Activated CD8-positive, alpha-beta memory T cell treated with anti-CD3 and anti-CD28 coated beads, Interleukin-2, amount 50 U/mL, for 48 hours (primary cell): ENCODE measurements at regions not wholly inside any gene's neighbourhood (a gene's known extent, or its start where the extent isn't known, plus 50 kb on each side); places are given as distances from the start of the nearest gene placed in this dataset.

Source experiments
- DNase-seq: peaks from one replicate; pipeline ENCODE4 v3.0.0-alpha.2; 2020

DNA sequence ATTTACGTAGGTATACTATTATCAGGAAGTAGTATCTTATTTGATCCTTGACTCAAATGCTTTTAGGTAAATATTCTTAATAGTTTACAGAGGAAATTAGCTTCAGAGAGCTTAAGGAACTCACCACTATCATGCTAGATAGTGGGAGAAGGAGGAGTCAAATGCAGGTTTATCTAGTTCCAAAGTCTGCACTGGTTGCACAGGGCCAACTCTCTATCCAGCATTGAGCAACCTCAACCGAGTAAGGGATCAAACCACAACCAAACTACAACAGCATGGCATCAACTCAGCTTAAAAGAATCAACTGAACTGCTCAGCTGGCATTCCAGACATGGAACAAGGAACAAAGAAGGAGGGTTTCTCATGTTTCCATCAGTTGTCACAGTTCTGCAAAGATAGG, 306.0 kb downstream of the MAF start:
- DNase-seq: no peak

DNA sequence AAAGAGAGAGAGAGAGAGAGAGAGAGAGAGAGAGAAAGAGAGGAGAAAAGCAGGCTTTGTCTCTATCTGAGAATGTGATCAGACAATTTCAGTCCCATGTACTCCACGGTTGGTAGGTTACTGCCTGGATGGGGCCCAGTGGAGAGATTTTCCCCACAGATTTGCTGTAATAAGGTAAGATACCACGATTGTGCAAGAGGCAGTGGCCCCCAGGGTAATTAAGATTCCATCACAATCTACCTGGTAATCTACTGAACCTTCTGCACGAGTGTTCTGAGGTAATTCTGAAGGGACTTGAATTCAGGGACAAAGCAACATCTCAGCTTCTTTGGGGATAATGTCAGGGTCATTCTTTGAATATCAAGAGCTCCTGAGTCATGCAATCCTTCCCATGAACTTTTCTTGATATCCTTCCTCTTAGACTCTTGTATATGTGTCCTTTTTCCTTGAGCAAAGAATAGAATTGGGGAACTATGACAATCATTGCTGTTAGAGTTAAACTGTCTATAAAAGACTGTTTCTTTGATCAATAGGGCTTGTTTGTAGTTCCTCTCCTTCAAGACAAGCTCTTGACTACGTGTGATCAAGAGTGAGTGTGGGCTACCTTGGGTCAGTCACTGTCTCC, 306.6 kb downstream of the MAF start:
- no peak for DNase-seq

DNA sequence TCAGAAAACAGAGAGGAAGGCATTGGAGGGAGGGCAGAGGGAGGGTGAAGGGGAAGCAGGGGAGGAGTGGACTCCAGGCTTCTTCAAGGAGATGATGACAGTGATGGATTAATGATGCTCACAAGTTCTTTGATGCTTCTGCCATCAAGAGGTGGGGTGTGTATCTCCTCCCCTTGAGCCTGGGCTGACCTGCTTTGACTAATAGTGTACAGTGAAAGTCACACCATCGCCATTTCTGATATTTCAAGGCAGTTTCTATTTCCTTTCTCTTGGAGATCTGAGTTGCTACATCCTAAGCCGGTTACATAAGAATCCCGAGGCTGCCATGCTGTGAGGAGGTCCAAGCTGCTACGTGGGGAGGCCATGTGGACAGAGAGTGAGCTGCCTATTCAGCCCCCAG, 312.5 kb downstream of the MAF start:
- DNase-seq: no peak

DNA sequence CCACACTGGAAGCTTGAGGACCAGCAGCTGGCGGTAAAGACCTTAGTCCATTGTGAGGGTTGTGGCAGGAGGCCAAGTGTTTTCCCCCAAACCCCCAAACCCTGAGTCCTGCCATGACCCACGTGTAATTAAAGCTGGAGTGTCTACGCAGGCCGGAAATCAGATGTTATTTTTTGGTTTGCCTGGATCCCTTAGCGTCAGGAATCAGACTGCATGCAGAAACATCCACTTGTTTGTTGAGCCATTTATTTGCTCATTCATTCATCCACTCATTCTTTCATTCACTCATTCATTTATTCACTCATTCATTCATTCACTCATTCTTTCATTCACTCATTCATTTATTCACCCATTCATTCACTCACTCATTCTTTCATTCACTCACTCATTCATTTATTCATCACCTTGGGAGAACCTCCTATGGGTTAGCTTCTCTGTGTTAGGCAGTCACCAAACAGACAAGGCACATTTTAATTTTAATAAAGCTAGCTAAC, 313.1 kb downstream of the MAF start:
- DNase-seq: no peak

DNA sequence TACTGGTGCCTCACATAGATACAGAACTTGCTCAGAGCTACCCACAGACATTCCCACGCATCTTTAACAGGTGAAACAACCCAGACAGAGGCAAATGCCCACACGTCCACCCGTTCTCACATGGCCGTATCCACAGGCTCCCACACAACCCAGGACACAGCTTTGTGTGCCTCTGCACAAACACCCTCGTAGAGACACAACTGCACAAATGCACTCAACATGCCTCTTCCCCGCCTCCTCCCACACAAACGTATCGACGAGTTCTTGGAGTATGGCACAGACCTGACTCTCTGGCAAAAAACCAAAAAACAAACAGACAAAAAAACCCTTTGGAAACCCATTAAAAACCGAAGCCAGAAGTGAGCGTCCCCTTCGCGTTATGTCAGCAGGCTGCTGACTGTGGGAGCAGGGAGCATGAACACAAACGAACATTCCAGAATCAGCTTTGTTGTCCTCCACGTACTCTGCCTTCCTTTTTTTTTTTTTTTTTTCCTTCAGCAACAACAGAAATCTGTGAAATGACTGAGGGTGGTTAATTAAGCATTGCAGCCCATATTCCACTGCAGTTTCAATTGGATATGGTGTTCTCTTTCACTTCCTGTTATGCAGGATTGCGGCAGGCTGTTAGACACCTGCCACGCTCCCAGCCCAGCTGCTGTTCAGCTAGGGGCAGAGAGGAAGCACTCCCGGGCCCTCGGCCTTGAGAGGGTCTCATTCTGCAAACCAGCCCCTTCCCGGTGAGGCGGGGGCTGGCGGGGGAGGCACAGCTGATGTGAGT, 313.7 kb downstream of the MAF start:
- DNase-seq: no peak

DNA sequence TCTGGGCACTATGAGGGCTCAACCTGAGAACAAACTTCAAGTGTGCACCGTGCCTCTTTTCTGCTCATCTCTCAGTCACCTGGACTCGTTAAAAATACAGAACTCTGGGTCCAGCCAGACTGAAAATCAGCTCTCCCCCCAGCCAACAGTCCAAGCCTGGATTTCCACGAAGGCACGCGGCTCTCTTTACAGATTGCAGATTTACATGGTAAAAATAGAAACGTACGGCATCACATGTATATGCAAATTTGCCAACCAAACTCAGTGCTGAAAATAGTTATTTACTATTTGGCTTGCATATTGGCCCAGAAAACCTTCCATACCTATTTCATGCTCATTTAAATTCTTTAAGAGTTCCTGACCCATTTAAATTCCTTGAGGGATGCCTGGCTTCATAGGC, 315.8 kb downstream of the MAF start:
- no peak for DNase-seq

DNA sequence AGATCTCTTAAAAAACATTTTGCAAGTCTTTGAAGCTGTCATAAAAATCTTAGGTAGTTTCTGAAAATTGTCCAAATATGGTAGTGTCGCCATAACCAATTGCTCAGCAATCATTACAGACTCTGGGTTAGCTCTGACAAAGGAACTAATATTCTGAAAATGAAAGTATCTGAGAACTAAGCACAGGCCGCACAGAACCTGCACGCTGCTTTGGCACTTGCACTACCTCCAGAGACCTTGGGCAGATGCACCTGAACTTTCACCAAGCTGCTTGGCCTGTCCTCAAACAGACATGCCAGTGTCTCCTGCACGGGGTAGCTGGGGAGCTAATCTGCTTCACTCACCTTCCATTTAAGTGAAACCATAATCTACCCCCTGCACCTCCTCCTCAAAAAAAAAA, 317.0 kb downstream of the MAF start:
- no peak for DNase-seq

DNA sequence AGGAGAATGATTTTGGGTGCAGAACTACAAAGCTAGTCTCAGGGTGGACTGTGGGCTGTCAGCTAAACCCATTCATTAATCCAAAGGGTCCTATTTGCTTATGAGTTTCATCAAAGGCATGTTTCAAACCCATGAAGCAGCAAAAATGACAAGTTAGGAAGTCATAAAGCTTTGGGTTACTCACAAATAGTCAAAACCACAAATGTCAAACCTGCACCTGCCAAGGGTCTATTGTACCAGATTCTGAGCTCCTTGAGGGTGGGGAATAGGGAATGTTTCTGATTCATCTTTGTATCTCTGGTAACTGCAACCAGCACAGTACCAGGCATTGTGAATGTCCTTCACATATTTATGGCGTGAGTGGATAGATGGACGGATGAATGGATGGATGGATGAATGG, 317.7 kb downstream of the MAF start:
- no peak for DNase-seq

DNA sequence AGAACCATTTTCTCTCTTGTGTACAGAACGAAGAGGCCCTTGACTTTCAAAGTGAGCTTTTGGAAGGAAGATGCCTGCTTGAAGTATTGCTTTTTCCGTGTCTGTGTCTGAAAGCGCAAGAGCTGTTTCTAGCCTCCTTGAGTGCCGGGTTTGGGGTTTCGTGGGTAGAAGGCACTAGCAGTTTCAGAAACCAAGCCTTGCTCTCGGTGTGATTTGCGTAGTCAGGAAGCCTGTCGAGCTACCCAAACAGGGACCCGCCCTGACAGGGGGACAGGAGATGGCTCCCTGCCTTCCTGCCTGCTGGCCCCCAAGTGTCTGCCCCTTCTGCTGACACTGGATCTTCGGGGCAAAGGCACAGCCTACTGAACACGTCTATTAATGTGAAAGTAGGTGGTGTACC, 322.0 kb downstream of the MAF start:
- peak; percentile 74 for DNase-seq

DNA sequence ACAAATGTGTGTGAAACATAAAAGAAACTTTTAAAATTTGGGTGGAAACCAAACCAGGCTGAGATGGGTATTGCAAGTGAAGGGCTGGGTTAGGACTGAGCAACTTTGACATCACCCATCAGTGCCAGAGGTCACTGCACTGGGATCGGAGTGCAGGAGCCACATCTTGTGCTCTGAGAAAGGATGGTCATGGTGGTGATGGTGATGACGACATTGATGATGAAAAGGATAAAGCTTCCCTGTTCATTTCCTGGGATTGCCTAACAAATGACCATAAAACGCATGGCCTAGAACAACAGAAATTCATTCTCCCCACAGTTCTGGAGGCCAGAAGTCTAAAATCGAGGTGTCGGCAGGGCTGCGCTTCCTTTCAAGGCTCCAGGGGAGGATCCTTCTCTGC, 324.0 kb downstream of the MAF start:
- DNase-seq: no peak

DNA sequence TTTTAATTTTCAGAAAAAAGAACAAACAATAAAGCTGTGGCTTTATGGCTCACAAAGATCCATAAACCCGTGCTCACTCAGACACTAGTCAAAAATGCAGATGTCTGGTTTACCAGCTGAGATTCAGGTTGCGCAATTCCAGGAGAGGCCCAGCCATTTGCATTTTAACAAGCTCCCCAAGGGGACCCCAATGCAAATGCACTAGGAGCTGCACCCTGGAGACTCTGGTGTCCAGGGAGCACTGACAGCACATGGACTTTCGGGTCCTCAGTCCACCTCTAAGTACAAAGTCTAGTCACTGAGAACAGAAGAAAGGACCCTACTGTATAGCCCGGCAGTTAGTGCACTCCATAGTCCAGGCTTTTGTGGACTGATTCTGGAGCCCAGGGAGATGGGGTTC, 326.3 kb downstream of the MAF start:
- no peak for DNase-seq

DNA sequence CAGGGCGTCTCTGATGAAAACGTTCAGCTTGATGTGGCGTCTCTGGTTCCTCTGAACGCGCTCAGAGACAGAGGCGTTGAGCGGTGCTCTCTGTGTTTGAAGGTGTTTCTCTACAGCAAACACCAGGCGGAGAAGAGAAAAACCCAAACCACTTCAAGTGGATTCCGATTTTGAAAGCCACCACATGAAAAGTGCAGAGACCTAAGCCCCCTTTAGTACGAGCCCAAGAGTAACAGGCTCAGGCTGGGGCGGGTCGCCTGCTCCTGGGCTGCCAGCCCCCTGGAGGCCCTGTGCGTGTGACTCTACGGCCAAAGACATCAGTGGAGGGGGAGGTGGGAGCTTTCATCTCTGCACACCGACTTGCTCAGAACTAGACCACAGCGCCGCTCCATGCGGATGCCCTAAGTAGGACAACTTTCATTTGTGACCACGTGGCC, 328.4 kb downstream of the MAF start:
- peak; percentile 83 for DNase-seq

DNA sequence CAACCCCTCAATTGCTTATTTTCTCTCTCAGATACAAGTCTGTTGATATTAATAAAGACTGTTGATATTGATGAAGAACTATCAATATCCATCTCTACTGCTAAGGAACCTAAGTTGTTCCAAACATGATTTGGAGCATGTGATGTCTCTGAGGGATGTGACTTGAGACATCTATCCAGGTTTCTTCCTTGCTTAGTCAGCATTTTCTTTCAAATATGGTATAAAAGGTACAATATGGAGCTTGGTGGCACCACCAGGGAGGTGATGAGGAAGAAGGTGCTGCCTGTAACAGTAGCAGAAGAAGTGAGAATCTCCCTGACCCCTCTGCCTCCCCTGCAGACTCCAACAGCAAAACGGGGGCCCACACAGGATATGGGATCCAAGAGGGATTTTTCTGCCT, 329.0 kb downstream of the MAF start:
- no peak for DNase-seq

DNA sequence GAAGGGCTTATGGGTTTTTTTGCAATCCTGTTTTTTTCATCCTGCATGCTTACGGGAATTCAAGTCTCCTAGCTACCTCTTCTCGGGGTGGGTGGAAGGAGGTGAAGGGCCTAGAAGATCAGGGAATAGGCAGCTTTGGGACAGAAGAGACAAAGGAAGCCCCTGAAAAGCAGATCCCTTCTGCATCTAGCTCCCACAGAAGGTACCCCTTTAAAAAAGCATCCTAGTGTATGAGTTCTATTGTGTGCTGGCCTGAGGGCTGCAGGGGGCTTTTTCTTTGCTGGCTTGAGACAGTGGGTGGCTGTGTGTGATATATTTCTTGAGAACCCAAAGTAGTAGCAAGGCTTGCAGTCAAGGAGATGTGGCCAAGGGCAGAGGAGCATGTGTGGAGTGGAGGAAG, 330.5 kb downstream of the MAF start:
- DNase-seq: no peak

DNA sequence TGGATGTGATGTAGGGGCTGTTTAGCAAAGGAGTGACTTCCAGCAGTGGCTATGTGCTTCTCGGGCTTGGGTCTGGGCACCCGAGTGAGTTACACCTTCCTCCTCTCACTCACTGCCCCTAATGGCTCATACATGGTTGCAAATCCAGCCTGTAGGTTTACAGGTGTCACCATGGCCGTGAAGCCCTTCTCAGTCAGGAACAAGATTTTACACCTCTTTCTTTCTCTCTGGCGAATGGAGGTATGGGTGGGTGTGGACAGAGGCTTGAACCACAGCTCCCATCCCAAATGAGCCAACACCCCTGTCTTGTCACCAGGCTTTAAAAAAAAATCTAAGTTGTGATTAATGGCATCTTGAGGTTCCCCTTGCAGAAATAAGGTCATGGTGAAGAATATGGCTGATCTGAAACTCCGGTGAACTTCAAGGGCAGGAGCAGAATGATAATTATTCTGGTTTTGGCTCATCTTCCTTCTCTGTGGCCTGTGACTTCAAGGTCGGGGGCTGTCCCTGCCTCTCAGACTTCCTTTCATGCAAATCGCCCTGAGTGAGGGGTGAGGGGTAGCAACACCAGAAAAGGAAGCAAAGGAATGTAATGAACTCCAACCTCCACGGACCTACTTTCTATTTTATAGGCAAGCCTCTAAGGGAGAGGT, 331.2 kb downstream of the MAF start:
- peak; percentile 75 for DNase-seq

DNA sequence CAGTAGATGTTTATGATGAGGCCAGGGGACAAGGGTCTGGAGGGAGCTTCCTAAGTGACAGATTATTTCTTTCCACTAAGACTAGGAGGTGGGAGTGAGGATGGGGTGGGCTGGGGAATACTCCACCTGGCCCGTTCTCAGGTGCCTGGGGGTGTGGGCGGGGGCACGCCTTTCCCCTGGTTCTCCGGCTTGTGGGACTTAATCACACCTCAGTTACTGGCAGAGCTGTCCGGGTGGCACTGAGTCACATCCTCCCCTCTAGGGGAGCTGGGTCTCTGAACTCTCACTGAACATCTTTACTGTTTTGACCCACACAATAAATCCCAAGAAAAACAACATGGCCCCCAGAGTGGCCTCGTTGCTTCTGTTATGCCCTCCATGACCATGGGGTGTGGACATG, 332.8 kb downstream of the MAF start:
- DNase-seq: peak; percentile 80

DNA sequence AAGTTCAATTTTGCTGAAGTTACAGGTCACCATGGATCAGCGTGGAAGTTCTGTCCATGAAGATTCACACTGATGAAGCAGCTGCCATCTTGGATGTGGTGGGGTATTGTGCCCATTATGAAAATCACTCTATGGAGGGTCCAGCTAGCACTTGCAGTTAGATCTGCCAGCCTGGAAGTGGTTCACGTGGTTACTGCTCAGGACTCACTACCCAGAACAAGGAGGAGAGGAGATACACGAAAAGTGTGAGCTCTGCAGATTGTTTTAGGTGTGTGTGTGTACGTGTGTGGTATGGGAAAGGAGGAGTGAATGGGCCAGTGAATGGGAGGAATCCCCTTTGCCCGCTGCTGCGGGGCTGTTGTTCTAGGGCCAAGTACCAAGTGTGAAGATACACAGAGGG, 333.4 kb downstream of the MAF start:
- no peak for DNase-seq

DNA sequence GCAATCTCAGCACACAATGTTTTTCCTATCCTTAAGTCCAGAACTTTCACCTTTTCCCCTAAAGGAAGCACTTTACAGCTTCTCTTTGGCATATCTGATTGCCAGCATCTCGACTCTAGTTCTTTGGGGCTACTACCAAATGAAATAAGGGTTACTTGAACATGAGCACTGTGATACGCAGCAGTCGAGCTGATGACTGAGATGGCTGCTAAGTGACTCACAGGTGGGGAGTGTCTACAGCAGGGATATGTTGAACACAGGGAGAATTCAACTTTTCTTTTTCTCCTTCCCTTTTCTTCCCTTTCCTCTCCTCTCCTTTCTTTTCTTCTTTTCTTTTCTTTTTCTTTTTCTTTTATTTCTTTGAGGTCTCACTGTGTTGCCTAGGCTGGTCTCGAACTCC, 334.8 kb downstream of the MAF start:
- DNase-seq: no peak

DNA sequence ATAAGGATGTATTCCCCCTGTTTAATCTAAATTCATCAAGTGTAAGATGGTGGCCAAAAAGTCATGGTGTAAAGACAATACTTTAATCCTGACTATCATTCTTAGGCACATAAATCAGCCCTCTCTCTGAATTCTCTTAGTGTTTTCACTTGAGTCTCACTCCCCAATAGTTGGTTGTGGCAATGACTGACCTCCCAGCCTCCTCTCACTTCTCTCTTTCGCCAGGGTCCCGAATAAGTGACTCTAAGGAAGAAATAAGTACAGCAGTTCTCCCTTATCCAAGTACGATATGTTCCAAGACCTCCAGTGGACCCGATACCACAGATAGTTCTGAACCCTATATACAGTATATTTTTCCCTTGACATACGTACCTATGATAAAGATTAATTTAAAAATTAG, 335.3 kb downstream of the MAF start:
- no peak for DNase-seq

DNA sequence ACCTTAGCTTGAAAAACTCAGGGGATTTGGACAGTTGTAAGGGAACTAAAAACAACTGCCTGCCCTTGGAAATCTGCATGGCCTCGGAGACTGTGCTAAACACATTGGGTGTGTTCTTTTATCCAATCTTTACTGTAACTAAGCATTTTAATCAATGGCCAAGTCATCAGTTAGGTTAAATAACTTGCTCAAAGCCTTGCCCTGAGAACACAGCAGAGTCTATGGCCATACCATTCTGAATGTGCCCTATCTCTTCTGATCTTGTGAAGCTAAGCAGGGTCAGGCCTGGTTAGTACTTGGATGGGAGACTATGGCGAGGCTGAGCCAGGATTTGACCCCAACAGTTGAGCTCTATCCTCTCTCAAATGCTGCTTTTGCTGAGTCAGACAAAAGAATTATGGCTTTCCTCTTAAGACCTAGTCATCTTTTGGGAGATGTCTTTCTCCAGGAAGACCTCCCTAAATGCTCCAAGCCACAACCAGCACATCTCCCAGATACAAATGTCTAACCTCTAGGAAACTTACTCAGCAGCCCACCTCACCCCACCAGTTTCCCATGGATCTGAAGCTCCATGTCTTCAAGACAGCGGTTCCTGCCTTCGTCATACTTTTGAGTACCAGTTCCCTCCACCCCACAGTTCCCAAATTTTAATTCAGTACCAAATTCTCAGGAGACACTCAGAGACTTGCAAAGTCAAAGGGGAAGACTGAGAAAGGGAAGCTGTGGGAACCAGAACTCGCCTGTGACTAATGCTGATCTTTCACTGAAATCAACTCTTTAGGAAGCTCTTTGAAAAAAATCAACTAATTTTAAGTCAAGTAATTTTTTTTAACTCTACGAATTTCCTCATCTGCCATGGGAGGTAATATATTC, 336.1 kb downstream of the MAF start:
- no peak for DNase-seq

DNA sequence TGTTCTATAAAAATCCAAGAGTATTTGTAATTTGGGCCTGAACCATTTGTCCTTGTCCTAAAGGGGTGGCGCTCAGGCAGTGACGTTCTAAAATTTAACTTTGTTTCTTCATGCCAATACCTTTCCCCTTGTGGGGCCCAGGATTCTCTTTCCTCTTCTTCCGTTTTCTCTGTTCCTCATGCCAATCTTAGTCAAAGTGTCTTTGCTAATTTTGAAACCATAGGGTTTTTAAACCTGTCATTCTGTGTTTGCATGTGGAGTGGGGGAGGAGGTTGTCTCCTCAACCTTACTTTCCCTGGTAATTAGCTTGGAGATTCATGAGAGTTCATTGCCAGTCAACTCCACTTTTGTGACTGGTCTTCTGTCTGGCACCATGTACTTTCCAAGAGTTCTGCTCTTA, 337.1 kb downstream of the MAF start:
- DNase-seq: no peak
